Fibroblast of pulmonary artery (primary cell): ENCODE measurements at regions not wholly inside any gene's neighbourhood (a gene's known extent, or its start where the extent isn't known, plus 50 kb on each side); places are given as distances from the start of the nearest gene placed in this dataset.

Experiments used
- DNase-seq: peaks from one replicate; pipeline ENCODE4 v3.0.0-alpha.2; 2010; ENCODE audit warnings: low read depth
- H3K4me3 ChIP-seq: replicated peaks from 2 replicates; pipeline ENCODE4 v1.5.1; 2011; ENCODE audit warnings: low read depth, mild to moderate bottlenecking, control low read depth, low read length, moderate library complexity
- TF ChIP-seq, protein P1 (sequence below): IDR thresholded peaks from 2 replicates; pipeline ENCODE4 v1.5.1; 2011; ENCODE audit warnings: mild to moderate bottlenecking, control low read depth, low read length, inconsistent platforms; ENCODE audit errors: missing control alignments

DNA sequence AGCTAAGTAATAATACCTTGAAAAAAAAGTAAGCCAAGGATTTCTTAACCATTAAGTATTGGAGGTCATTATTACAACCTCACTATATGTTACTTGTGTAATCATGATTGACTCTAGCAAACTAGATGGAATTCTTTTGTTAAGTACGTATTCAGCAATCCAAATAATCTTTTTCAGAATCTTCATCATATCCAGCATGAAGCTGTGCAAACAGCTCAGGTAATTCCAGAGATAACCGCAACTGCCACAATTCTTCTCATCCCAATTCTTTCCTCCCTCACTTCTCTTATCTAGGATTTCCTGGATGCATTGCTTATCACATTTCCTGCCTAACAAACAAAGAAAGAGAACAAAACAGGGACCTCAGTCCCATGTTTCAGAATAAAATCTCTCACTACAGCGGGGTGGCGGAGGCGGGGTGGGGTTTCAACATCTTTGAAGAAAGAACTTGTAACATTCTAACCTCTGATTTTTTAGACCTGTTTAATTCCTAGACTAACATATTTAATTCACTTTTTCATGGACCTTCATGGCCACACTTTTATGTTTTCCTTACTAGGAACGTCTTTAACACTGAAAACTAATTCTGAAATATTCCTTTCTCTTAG lies 156.5 kb downstream of the POM121L12 start:
- TF ChIP-seq, protein P1, sequence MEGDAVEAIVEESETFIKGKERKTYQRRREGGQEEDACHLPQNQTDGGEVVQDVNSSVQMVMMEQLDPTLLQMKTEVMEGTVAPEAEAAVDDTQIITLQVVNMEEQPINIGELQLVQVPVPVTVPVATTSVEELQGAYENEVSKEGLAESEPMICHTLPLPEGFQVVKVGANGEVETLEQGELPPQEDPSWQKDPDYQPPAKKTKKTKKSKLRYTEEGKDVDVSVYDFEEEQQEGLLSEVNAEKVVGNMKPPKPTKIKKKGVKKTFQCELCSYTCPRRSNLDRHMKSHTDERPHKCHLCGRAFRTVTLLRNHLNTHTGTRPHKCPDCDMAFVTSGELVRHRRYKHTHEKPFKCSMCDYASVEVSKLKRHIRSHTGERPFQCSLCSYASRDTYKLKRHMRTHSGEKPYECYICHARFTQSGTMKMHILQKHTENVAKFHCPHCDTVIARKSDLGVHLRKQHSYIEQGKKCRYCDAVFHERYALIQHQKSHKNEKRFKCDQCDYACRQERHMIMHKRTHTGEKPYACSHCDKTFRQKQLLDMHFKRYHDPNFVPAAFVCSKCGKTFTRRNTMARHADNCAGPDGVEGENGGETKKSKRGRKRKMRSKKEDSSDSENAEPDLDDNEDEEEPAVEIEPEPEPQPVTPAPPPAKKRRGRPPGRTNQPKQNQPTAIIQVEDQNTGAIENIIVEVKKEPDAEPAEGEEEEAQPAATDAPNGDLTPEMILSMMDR, result no peak
- DNase-seq, result no peak
- H3K4me3 ChIP-seq, result no peak overlapping the region

DNA sequence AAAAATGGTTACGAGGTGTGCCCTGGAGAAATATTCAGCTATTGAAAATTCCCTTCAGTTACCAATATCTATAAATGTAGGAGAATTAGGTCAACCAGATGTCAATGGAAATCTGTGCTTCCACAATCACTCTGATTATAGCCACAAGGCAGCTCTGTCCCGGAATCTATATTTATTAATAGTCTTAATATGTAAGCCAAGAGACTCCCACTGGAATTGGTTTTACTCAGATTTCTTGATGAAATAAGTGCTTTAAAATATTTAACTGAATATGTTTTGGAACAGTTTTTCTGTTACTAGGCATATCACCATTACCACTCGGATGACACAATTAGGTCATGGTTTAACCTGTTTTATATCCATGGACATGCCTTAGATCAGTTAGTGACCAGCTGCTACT lies 169.6 kb downstream of the POM121L12 start:
- DNase-seq, result no peak
- TF ChIP-seq, protein P1, result no peak
- no peak overlapping the region for H3K4me3 ChIP-seq

DNA sequence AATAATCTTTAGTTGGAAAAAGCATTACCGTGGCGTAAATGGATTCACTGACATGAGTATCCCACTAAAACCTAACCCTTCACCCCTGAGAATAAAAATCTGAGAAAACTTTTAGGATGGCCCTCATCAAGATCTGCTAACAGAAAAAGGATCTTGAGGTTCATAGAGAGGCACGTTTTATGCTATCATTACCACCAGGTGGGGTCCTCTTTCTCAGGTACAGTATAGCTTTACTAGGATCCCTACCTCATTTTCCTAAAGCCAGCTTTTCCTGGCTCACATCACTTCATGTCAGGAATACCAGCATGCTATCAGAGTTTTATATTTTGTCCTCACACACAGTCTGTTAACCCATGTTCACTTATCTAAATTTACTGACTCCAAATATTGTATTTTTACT lies 173.7 kb downstream of the POM121L12 start:
- no peak overlapping the region for H3K4me3 ChIP-seq
- no peak for DNase-seq
- TF ChIP-seq, protein P1, result no peak

DNA sequence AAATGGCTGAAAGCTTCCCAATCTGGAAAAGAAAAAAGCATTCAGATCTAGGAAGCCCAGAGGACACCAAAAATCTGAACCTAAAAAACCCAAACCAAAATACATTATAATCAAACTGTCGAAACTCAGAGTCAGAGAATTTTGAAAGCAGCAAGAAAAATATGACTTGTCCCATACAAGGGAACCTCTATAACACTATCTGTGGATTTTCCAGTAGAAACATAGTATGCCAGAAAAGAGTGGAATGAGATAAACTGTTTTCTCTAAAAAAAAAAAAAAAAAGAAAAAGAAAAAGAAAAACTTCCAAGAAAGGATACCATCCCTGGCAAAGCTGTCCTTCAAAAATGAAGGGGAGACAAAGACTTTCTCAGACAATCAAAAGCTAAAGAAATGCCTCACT lies 179.0 kb downstream of the POM121L12 start:
- DNase-seq, result no peak
- TF ChIP-seq, protein P1, result no peak
- no peak overlapping the region for H3K4me3 ChIP-seq

DNA sequence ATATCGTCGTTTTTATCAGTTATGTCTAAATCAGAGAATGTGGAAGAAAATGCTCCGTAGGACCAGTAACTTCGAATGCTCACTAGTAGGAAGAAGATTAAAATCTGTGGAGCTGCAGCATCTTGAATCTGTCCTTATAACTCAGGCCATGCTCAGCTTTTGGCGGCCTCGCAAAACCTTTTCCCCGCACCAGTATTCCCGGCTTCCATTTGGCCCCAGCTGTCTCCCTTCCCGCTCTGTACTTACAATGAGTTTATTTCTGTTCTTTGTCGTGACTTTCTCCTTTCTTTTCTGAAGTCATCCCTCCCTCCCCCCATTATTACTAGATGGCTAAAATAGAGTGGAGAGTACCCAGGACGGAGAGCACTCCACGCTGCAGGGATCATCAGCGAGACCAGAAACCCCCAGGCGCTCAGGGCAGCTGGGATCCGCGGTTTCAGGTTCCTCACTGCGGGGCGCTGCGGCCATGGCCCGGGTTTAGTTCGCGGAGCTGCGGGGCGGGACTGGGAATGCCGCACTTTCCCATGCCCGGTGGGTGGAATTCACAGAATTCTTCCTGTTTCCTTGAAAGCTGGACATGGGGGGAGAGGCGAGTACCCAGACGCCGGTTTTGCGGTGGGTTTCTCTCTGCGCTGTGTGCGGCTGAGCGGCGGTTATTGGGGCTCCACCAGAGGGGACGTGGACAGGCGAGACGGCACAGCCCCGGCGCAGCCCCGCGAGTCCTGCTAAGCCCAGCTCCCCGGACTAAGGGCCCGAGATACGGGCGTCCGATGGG lies 183.5 kb downstream of the POM121L12 start:
- TF ChIP-seq, protein P1, result no peak
- H3K4me3 ChIP-seq, result no peak overlapping the region
- DNase-seq, result no peak

DNA sequence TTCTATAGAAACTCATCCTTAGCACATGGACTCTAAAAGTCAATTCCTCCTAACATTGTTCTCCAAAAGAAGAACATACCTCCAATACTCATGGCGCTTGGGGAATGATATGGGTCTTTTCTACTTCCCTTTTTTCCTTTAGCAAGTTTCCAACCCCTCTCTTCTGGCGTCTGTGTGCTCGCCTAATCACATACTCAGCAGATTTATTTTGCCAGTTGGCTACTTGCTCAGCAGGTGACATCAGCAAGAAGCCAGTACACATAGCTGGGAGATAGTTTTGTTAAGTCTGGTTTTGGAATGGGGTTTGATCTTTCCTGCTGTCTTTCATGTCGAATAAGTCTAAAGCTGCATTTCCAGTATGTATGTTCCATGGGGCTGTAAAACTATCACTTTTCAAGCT lies 193.8 kb downstream of the POM121L12 start:
- TF ChIP-seq, protein P1, result no peak
- no peak overlapping the region for H3K4me3 ChIP-seq
- DNase-seq, result no peak
